NCI-H128 (cell line): ENCODE measurements at regions not wholly inside any gene's neighbourhood (a gene's known extent, or its start where the extent isn't known, plus 50 kb on each side); places are given as distances from the start of the nearest gene placed in this dataset.

Experiments
- DNase-seq: peaks from one replicate; lab custom pipeline; 2025; ENCODE audit not compliant: unreplicated experiment; lab: John Stamatoyannopoulos, UW

- no peak for DNase-seq
These were observed 385.8 kb upstream of the RBFOX1 start for GRCh38 chr16:6946802-6947201.

GRCh38 chr16:6946106-6946505, 386.5 kb upstream of the RBFOX1 start:
- no peak for DNase-seq

DNA sequence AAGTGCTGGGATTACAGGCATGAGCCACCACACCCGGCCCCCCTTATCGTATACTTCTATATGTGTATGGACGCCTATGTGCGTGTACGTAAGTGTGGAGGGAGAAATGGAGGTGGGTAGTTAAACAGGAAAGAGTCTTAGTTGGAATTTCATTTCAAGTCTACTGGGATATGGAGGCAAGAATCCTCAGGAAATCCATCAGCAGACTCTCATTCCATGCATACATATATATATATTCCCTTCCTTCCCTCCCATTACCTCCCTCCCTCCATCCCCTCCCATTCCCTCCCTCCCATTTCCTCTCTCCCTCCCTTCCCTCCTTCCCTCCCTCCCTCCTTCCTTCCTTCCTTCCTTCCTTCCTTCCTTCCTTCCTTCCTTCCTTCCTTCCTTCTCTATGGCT, 391.7 kb upstream of the RBFOX1 start:
- DNase-seq = no peak

DNA sequence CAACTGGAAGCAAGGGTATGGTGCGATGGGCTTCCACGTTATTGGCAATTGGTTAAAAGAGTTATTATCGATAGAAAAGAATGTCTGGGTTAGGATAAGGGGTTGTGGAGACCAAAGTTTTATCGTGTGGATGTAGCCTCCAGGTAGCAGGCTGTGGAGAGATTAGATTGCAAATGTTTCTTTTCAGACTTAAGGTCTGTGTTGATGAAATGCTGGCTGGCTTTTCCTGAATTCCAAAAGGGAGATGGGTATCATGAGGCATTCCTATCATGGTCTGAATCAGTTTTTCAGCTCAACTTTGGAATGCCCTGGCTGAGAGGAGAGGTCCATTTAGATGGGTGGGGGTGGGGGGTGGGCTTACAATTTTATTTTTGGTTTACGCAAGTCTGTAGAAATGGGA, 395.0 kb upstream of the RBFOX1 start:
- no peak for DNase-seq

DNA sequence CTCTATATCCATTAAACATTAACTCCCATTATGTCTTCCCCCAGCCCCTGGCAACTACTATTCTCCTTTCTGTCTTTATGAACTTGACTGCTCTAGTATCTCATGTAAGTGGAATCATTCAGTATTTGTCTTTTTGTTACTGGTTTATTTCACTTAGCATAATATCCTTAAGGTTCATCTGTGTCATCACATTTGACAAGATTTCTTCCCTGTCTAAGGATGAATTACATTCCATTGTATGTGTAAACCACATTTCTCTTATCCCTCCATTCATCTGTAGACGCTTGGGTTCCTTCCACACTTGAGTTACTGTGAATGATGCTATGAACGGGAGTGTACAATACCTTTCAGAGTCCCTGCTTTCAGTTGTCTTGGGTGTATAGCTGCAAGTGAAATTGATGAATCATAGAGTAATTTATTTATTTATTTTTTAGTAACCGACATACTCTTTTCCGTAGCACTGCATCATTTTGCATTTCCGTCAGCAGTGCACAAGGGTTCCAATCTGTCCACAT, 399.7 kb upstream of the RBFOX1 start:
- no peak for DNase-seq

GRCh38 chr16:6929868-6930267, 402.8 kb upstream of the RBFOX1 start:
- DNase-seq = no peak

DNA sequence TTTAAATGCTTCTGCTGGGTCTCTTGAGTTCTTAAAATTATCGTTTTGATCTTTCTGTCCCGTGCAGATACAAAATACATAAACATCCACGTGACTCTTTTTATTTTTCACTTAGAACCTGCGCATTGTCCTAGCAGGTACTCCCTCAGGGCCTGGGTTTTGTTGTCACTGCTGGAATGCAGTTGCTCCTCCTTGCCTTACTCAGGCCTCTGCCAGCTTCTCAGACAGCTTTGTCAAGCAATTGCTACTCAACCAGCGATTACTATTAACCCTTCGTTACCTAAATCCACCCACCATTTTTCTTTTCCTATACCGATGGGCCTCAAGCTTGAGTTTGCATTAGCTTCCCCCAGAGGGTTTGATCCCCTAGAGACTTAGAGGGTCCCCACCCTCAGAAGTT, 405.9 kb upstream of the RBFOX1 start:
- no peak for DNase-seq

DNA sequence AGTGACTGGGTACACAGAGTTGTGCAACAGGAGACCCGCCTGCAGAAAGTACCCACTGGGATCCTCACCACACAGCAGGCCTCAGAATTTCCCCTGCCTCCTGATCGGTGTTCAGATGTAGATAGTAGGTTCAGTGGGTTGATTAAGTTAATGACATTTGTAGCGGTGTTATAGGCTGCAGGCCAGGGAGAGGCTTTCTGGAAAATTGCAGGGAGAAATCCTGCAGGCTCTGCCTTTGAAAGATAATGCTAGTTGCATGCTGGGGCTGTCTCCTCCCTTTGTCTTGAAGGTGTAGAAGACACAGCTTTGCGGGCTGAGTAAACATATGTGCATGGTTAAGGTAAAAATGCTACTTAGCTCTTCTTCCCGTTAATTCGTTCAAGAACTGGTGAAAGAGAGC, 406.3 kb upstream of the RBFOX1 start:
- DNase-seq = no peak

GRCh38 chr16:6918646-6919045, 414.0 kb upstream of the RBFOX1 start:
- no peak for DNase-seq

GRCh38 chr16:6916946-6917345, 415.7 kb upstream of the RBFOX1 start:
- DNase-seq = no peak

- DNase-seq = no peak
These were observed 419.1 kb upstream of the RBFOX1 start for GRCh38 chr16:6913566-6913965.

GRCh38 chr16:6910301-6910700, 422.3 kb upstream of the RBFOX1 start:
- no peak for DNase-seq

GRCh38 chr16:6905601-6906000, 427.0 kb upstream of the RBFOX1 start:
- no peak for DNase-seq

DNA sequence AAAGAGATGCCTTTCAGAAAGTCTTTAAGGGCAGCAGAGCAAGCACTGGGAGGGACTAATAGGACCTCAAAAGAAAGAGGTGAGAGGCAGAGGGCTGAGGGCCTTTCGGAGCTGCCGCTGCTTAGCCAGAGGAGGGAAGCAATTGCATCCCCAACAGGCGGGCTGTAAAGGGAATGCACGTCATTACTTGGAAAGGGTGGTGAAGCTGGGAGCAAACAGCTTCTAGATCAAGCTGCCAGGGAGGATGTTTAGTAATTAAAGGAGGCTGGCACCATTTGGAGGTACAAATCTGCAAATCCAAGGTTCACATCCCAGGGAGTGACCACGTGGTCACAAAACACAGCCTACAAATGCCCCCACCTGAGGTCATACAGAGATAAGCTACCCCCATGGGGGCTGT, 429.0 kb upstream of the RBFOX1 start:
- no peak for DNase-seq

GRCh38 chr16:6898896-6899295, 433.7 kb upstream of the RBFOX1 start:
- DNase-seq = no peak

DNA sequence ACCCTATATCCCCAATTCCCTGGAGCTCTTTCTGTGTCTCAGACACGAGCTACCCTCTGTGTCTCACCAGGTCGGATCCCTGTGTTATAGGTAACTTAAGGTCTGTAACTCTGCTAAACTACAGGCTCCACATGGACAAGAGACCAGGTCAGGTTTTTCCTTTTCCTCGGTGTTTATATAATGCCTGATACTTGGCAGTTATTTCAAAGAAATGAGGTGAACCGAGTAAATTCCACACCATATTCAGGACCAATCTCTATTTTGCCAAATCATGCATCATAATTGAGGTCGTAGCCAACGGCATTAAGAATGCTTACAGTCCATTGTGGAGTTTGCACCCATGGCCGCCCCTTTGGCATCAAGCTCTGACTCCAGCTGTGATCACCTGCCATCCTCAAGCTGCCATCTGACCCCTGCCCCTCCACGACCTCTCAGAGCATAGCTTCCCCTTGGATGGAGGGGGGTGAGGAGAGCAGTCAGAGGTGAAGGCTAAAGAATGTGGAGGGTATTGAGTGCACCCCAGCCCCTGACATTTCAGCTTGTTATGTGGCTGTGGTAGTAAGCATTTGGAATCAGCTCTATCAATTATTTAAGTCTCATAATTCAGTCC, 434.7 kb upstream of the RBFOX1 start:
- no peak for DNase-seq

DNA sequence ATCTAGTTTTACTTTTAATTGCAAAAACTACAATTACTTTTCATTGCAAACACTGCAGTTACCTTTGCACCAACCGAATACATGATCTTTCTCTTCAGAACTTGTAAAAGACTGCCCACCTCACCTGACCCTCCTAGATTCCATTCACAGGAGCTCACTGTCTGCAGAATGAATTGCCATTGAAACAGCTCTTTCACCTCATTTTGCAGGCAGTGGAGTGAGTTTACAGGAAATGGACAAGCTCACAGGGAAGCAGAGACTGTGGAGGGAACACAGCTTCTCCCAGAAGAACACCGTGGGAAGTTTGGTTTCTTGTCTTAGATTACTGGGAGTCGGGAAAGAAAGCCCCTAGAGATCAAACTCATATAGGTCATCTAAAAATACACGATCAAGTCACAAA, 439.7 kb upstream of the RBFOX1 start:
- DNase-seq = no peak

GRCh38 chr16:6891496-6891895, 441.1 kb upstream of the RBFOX1 start:
- DNase-seq = no peak

DNA sequence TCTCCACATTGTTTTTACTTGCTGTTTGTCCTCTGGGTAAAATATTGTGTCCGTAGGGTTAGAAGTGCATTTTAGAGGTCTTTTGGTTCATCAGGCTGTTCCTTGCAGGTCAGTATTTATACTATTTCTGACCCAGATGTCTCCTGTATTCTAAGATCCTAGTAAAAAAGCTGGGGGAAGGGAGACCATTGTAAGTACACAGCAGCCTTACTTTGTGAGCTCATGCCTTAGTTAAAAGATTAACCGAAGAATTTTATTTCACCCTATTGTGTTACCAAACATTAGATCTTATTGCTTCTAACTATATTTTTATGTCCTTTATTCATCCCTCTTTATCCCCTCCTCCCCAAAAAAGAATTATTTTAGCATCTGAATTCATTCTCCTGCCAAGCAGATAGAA, 444.1 kb upstream of the RBFOX1 start:
- no peak for DNase-seq

DNA sequence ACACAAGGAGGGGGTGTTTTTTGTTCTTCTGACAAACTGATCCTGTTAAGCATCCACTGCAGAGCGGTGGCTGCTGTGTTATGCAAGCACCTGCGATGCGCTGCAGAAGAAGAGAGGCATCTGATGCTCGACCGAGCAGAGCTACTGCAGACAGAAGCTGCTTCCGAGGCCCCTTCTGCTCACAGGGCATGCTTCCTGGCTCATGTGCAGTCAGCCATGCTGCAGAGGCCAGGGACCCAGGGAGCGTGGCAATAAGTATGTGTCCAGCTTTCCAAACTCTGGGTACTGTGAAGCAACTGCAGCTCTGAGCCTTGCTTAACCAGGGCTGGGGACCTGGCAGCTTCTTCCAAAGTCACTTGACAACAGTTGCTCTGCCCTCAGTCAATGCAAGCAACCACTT, 448.6 kb upstream of the RBFOX1 start:
- DNase-seq = no peak

- no peak for DNase-seq
These were observed 452.4 kb upstream of the RBFOX1 start for GRCh38 chr16:6880263-6880662.

DNA sequence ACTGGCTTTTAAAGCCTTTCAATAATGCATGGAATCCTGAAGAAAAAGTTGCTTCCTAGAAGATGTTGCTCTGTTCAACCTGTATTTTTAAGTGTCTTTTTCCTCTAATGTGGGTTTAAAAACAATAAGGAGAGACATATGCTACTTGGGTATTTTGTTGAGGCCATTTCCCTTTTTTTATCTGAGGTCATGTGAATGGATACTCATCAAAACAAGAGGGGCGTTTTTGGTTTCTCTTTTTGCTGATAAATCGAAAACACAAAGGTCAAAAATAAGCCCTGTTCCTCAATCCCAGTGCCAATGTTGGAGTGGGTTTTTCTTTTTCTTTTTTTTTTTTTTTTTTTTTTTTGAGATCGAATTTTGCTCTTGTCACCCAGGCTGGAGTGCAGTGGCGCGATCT, 468.0 kb upstream of the RBFOX1 start:
- no peak for DNase-seq

DNA sequence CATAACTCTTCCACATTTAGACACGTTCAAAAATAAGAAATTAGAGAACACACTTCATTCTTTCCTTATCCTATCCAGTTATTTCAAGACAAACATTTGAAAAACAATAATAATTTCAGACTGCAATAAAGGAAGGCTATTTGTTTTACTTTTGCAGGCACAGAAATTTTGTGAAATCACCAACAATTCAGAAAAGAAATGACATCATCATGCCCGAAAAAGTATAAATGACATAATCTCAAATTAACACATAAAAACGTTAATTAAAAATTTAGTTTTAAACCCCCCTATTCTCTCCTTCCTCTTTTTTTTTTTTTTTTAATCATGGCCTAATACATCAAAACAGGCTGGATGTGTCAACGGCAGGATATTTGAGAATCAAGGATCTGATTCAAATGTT, 468.4 kb upstream of the RBFOX1 start:
- no peak for DNase-seq

- DNase-seq = no peak
These were observed 469.5 kb upstream of the RBFOX1 start for GRCh38 chr16:6863135-6863534.
